ENCODE measurements at regions not wholly inside any gene's neighbourhood (a gene's known extent, or its start where the extent isn't known, plus 50 kb on each side); places are given as distances from the start of the nearest gene placed in this dataset.

DNA sequence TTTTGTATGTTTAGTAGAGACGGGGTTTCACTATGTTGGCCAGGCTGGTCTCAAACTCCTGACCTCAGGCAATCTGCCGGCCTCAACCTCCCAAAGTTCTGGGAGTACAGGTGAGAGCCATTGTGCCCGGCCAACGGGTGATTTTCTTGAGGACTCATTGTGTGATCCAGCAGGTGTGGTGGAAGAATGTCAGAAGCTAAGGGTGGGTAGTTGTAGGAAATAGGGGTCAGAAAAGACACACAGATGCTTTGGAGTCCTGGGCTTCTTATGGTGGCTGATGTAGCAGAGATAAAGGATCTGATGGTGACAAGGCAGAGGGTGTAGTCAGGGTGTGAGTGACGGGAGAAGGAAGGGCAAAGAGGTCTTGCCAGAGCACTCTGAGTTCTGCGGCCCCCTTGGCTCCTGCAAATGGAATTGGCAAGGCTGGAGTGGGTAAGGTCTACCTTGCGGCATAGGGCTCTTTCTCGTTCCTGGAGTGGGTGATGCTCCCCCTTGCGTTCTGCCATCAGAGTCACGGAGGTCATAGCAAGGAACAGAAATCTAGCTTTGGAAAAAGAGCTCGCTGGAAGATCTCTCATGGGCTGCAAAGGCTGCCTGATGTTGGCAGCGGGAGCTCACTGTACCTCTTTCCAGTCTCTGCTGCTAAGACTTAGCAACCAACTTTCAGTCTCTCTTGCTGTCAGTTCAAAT lies 97.2 kb downstream of the SREK1 start:
- no peak overlapping the region for H3K27ac Mint-ChIP-seq
- H3K9me3 Mint-ChIP-seq = peaks cover 2% of the 10 kb centered on the region
- no peaks in the 10 kb centered on the region for H3K36me3 Mint-ChIP-seq (ENCODE audit: low read depth)
- H3K4me3 Mint-ChIP-seq = no peak overlapping the region
- WGBS, 2 experiments (ENCODE audit: insufficient coverage in 1 of 2, insufficient read length in 1 of 2) = 92 to 98% methylated on average over 7 to 12 of the region's 12 CpGs
- Histone ChIP-seq H3K4me1 (ENCODE audit: control insufficient read depth, insufficient read depth, low read length) (no peaks in the 10 kb centered on the region), H3K27ac (ENCODE audit: low read depth, low read length) (no peak overlapping the region), H3K36me3 (ENCODE audit: control insufficient read depth, insufficient read depth, low read length) (no peaks in the 10 kb centered on the region), H3K4me3 (ENCODE audit: low read length) (no peak overlapping the region), H3K9ac (ENCODE audit: extremely low read depth, low read length, poor library complexity, severe bottlenecking) (no peak overlapping the region), H3K27me3 (ENCODE audit: control insufficient read depth, insufficient read depth, low read length, poor library complexity, severe bottlenecking) (no peaks in the 10 kb centered on the region), H3K9me3 (ENCODE audit: control insufficient read depth, low read length) (no peaks in the 10 kb centered on the region)
- H3K4me1 Mint-ChIP-seq = no peaks in the 10 kb centered on the region
- DNase-seq = no peak
- TF ChIP-seq, protein P1, sequence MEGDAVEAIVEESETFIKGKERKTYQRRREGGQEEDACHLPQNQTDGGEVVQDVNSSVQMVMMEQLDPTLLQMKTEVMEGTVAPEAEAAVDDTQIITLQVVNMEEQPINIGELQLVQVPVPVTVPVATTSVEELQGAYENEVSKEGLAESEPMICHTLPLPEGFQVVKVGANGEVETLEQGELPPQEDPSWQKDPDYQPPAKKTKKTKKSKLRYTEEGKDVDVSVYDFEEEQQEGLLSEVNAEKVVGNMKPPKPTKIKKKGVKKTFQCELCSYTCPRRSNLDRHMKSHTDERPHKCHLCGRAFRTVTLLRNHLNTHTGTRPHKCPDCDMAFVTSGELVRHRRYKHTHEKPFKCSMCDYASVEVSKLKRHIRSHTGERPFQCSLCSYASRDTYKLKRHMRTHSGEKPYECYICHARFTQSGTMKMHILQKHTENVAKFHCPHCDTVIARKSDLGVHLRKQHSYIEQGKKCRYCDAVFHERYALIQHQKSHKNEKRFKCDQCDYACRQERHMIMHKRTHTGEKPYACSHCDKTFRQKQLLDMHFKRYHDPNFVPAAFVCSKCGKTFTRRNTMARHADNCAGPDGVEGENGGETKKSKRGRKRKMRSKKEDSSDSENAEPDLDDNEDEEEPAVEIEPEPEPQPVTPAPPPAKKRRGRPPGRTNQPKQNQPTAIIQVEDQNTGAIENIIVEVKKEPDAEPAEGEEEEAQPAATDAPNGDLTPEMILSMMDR (conservative IDR thresholded peaks at IDR 0.05) = no peak
- peaks cover 6% of the 10 kb centered on the region for H3K27me3 Mint-ChIP-seq (ENCODE audit: insufficient read depth)

DNA sequence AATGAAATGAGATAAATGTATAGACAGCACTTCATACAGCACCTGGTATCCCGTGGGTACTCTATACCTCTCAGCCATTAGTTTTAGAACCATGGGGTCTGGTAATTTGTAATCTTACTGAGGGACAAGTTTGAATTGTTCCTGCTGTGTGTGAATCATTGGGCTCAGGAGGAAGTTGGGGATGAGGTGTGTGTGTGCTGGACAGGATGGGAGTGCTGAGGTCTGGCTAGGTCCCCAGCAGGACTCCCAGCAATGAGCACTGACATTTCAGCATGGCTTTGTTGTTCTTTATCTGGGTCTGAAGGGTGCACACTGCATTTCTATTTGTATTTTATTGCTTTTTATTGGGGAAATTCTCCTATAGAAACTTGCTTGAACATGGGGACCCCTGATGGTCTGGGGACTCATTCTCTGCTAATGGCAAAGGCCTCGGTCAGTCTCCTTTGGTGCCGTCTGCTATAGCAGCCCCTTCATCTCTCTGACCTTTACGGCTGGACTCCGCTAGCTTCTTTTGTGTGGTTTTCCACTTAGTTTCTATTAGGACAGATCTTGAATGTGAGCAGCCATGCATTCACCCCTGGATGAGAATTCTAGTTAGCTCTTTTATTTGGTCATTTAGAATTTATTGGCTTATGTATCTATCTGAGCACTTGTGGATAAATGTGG lies 98.1 kb downstream of the SREK1 start:
- no peaks in the 10 kb centered on the region for H3K9me3 ChIP-seq (ENCODE audit: control insufficient read depth, low read length)
- no peak for DNase-seq
- Mint-ChIP-seq H3K4me1 (no peaks in the 10 kb centered on the region), H3K4me3 (no peak overlapping the region), H3K36me3 (ENCODE audit: low read depth) (no peaks in the 10 kb centered on the region), H3K27me3 (ENCODE audit: insufficient read depth) (peaks cover 2% of the 10 kb centered on the region), H3K9me3 (peaks cover 2% of the 10 kb centered on the region), H3K27ac (no peak overlapping the region)
- H3K9ac ChIP-seq (ENCODE audit: extremely low read depth, low read length, poor library complexity, severe bottlenecking) = no peak overlapping the region
- no peak overlapping the region for H3K4me3 ChIP-seq (ENCODE audit: low read length)
- WGBS, 2 experiments (ENCODE audit: insufficient coverage in 1 of 2, insufficient read length in 1 of 2) = 80 to 93% methylated on average over 1 to 5 of the region's 5 CpGs
- H3K36me3 ChIP-seq (ENCODE audit: control insufficient read depth, insufficient read depth, low read length) = no peaks in the 10 kb centered on the region
- TF ChIP-seq, protein P1 (conservative IDR thresholded peaks at IDR 0.05) = no peak
- no peaks in the 10 kb centered on the region for H3K4me1 ChIP-seq (ENCODE audit: control insufficient read depth, insufficient read depth, low read length)
- H3K27me3 ChIP-seq (ENCODE audit: control insufficient read depth, insufficient read depth, low read length, poor library complexity, severe bottlenecking) = no peaks in the 10 kb centered on the region
- peak overlapping the region; percentile 15 for H3K27ac ChIP-seq (ENCODE audit: low read depth, low read length)

DNA sequence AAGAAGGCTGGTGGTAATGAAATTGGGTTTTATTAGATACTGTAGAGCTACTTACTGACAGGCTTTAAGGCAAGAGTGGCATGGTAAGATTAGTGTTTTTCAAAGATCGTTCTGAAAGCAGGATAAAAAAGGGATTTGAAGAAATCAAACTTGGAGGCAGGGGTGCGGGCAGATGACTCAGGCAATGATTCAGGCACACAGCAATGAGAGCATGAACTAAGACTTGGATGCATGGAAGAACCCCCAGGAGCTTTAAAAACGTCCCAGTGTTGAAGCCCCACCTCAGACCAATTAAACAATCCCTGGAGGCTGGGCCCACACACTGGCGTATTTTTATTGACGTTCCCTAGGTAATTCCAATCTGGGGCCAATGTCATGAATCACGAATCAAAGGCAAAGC lies 102.5 kb downstream of the SREK1 start:
- H3K36me3 Mint-ChIP-seq (ENCODE audit: low read depth) = no peaks in the 10 kb centered on the region
- no peaks in the 10 kb centered on the region for H3K27me3 Mint-ChIP-seq (ENCODE audit: insufficient read depth)
- no peaks in the 10 kb centered on the region for H3K4me1 Mint-ChIP-seq
- no peaks in the 10 kb centered on the region for H3K27me3 ChIP-seq (ENCODE audit: control insufficient read depth, insufficient read depth, low read length, poor library complexity, severe bottlenecking)
- H3K4me3 ChIP-seq (ENCODE audit: low read length) = no peak overlapping the region
- H3K27ac Mint-ChIP-seq = no peak overlapping the region
- H3K9me3 Mint-ChIP-seq = no peaks in the 10 kb centered on the region
- no peak overlapping the region for H3K4me3 Mint-ChIP-seq
- H3K9ac ChIP-seq (ENCODE audit: extremely low read depth, low read length, poor library complexity, severe bottlenecking) = no peak overlapping the region
- TF ChIP-seq, protein P1 (conservative IDR thresholded peaks at IDR 0.05) = no peak
- H3K36me3 ChIP-seq (ENCODE audit: control insufficient read depth, insufficient read depth, low read length) = no peaks in the 10 kb centered on the region
- no peaks in the 10 kb centered on the region for H3K4me1 ChIP-seq (ENCODE audit: control insufficient read depth, insufficient read depth, low read length)
- no peak overlapping the region for H3K27ac ChIP-seq (ENCODE audit: low read depth, low read length)
- no peak for DNase-seq
- H3K9me3 ChIP-seq (ENCODE audit: control insufficient read depth, low read length) = no peaks in the 10 kb centered on the region
- 84 to 96% methylated on average over 5 to 6 of the region's 6 CpGs for WGBS, 2 experiments (ENCODE audit: insufficient coverage in 1 of 2, insufficient read length in 1 of 2)

All from endodermal cell (in vitro differentiated cells).